Sigmoid colon (tissue), 6 donors: ENCODE measurements at regions not wholly inside any gene's neighbourhood (a gene's known extent, or its start where the extent isn't known, plus 50 kb on each side); places are given as distances from the start of the nearest gene placed in this dataset.

Experiments
- DNase-seq: peaks from one replicate; pipeline ENCODE4 v3.0.0-alpha.2; 2019
- H3K27ac ChIP-seq, 4 donors: fragments of 200-600 bp; sonication (generic); one replicate each; pipeline ENCODE4 v1.5.1; 2016 to 2019; ENCODE audit warnings: mild to moderate bottlenecking in 1 of 4
- H3K27me3 ChIP-seq, 3 donors: fragments of 200-600 bp; sonication (generic); one replicate each; pipeline ENCODE4 v1.5.1; 2019; ENCODE audit warnings: mild to moderate bottlenecking in 1 of 3
- H3K36me3 ChIP-seq, 4 donors: fragments of 200-600 bp; sonication (generic); one replicate each; pipeline ENCODE4 v1.5.1; 2016 to 2019
- H3K4me1 ChIP-seq, 4 donors: fragments of 200-600 bp; sonication (generic); one replicate each; pipeline ENCODE4 v1.5.1; 2017 to 2019
- H3K4me3 ChIP-seq, 4 donors: fragments of 200-600 bp; sonication (generic); one replicate each; pipeline ENCODE4 v1.5.1; 2017 to 2019; ENCODE audit warnings: mild to moderate bottlenecking in 2 of 4, moderate library complexity in 1 of 4
- H3K9me3 ChIP-seq, 4 donors: fragments of 200-600 bp in 3 of 4; sonication (generic) in 3 of 4; one replicate each; pipeline versions ENCODE4 v1.5.1 to v1.6.1; 2013 to 2019
- CTCF ChIP-seq, 4 experiments: fragments of 450-650 bp in 3 of 4; fragments of 200-600 bp in 1 of 4; IDR thresholded peaks; one replicate each; pipeline ENCODE4 v1.5.1; 2016 to 2019; ENCODE audit warnings: antibody characterized with exemption in 4 of 4, mild to moderate bottlenecking in 3 of 4, moderate library complexity in 2 of 4
- EP300 ChIP-seq, 4 donors: sonication (generic); formaldehyde crosslinking; IDR thresholded peaks; one replicate each; pipeline ENCODE4 v1.6.1; 2017; ENCODE audit warnings: antibody characterized with exemption in 4 of 4
- POLR2A ChIP-seq, 2 donors: fragments of 450-650 bp; IDR thresholded peaks; one replicate each; pipeline ENCODE4 v1.6.1; 2016; ENCODE audit warnings: antibody characterized with exemption in 2 of 2, mild to moderate bottlenecking in 2 of 2, moderate library complexity in 2 of 2
- POLR2AphosphoS5 ChIP-seq, 4 donors: sonication (generic); formaldehyde crosslinking; IDR thresholded peaks; one replicate each; pipeline ENCODE4 v1.6.1; 2017; ENCODE audit warnings: antibody characterized with exemption in 4 of 4
- WGBS, 2 donors: extraction: QIAGEN DNeasy Blood & Tissue Kit; methylation state at CpG; one replicate each; pipeline ENCODE4 v1.1.7; 2013; 5-methylcytosine and 5-hydroxymethylcytosine counted together
- intact Hi-C: fragments of 100-400 bp; cut with DNase I; formaldehyde crosslinking; loops from one replicate; pipeline ENCODE4 v1.15.1; 2023
- donor health status: healthy with polysubstance abuse.
- donor health status: healthy.

- intact Hi-C loops: loop anchor here (10.0 kb wide), 1 partner anchor 932 kb away; a partner anchor contains a TSS
- TF ChIP-seq CTCF (IDR thresholded peaks at IDR 0.05): no peak
- peak overlapping the region in 2 of 4 donors; percentile 97 to 98 for H3K27ac ChIP-seq
- no peaks in the 10 kb centered on the region for H3K36me3 ChIP-seq
- no peaks in the 10 kb centered on the region for H3K27me3 ChIP-seq
- no peaks in the 10 kb centered on the region for H3K9me3 ChIP-seq
- peaks cover 0 to 31% (median 16%) of the 10 kb centered on the region in 4 donors for H3K4me1 ChIP-seq
- no peak for DNase-seq
- 80 to 90% methylated on average over 8 of the region's 8 CpGs for whole genome bisulfite sequencing, 2 donors
- H3K4me3 ChIP-seq: no peak overlapping the region
Measured at GRCh38 chr6:26202811-26203583, 115.8 kb downstream of the HFE start.

GRCh38 chr6:26204332-26205160, 117.3 kb downstream of the HFE start:
- H3K27ac ChIP-seq: peak overlapping the region; percentile 95 to 98 (median 98)
- peak overlapping the region; percentile 61 to 75 (median 65) for H3K4me3 ChIP-seq
- 0% methylated on average over 53 of the region's 53 CpGs for WGBS, 2 donors
- no peaks in the 10 kb centered on the region for H3K36me3 ChIP-seq
- no peaks in the 10 kb centered on the region for H3K27me3 ChIP-seq
- intact Hi-C loops: loop anchor here (2.0 to 10.0 kb wide), 5 partner anchors 30 to 930 kb away; a partner anchor contains a TSS
- TF ChIP-seq POLR2A (IDR thresholded peaks at IDR 0.05) (peak; percentile 99), CTCF (IDR thresholded peaks at IDR 0.05) (peak in 2 of 4 experiments; percentile 8 to 34), EP300 (IDR thresholded peaks at IDR 0.05) (peak in 3 of 4 donors; percentile 67 to 81 (median 81)), POLR2AphosphoS5 (IDR thresholded peaks at IDR 0.05) (peak; percentile 95 to 100 (median 99))
- DNase-seq: peak; percentile 99
- peaks cover 0 to 29% (median 16%) of the 10 kb centered on the region in 4 donors for H3K4me1 ChIP-seq
- no peaks in the 10 kb centered on the region for H3K9me3 ChIP-seq

GRCh38 chr6:26205161-26205624, 118.0 kb downstream of the HFE start:
- H3K9me3 ChIP-seq: no peaks in the 10 kb centered on the region
- peak overlapping the region; percentile 95 to 98 (median 98) for H3K27ac ChIP-seq
- H3K36me3 ChIP-seq: no peaks in the 10 kb centered on the region
- 0 to 1% methylated on average over 18 of the region's 18 CpGs for whole genome bisulfite sequencing, 2 donors
- H3K4me3 ChIP-seq: peak overlapping the region; percentile 61 to 75 (median 65)
- no peaks in the 10 kb centered on the region for H3K27me3 ChIP-seq
- peak; percentile 95 for DNase-seq
- intact Hi-C loops: loop anchor here (2.0 to 10.0 kb wide), 5 partner anchors 30 to 930 kb away; a partner anchor contains a TSS
- TF ChIP-seq CTCF (IDR thresholded peaks at IDR 0.05) (no peak), EP300 (IDR thresholded peaks at IDR 0.05) (peak in 1 of 4 donors; percentile 20), POLR2AphosphoS5 (IDR thresholded peaks at IDR 0.05) (peak; percentile 69 to 84 (median 78)), POLR2A (IDR thresholded peaks at IDR 0.05) (peak; percentile 49 to 59)
- H3K4me1 ChIP-seq: peaks cover 0 to 25% (median 13%) of the 10 kb centered on the region in 4 donors

- Histone ChIP-seq H3K27ac (peak overlapping the region; percentile 95 to 98 (median 98)), H3K36me3 (no peaks in the 10 kb centered on the region), H3K27me3 (no peaks in the 10 kb centered on the region), H3K4me3 (peak overlapping the region; percentile 61 to 75 (median 65)), H3K4me1 (peaks cover 0 to 25% (median 13%) of the 10 kb centered on the region in 4 donors), H3K9me3 (no peaks in the 10 kb centered on the region)
- no peak for DNase-seq
- 1 to 3% methylated on average over 18 of the region's 18 CpGs for WGBS, 2 donors
- intact Hi-C loops: loop anchor here (2.0 to 10.0 kb wide), 5 partner anchors 31 to 929 kb away; a partner anchor contains a TSS
- TF ChIP-seq POLR2A (IDR thresholded peaks at IDR 0.05) (peak in 1 of 2 donors; percentile 25), EP300 (IDR thresholded peaks at IDR 0.05) (peak in 1 of 4 donors; percentile 18), CTCF (IDR thresholded peaks at IDR 0.05) (no peak), POLR2AphosphoS5 (IDR thresholded peaks at IDR 0.05) (peak; percentile 43 to 75 (median 66))
Measured at GRCh38 chr6:26205625-26206574, 118.7 kb downstream of the HFE start.
